Spleen (tissue), 11 donors: ENCODE measurements at regions not wholly inside any gene's neighbourhood (a gene's known extent, or its start where the extent isn't known, plus 50 kb on each side); places are given as distances from the start of the nearest gene placed in this dataset.

Experiments
- DNase-seq: peaks from one replicate; pipeline ENCODE4 v3.0.0-alpha.2; 2020
- H3K27ac ChIP-seq, 8 donors: fragments of 200-600 bp; sonication (generic) in 7 of 8; 1 replicate in 4 of 8; 2 replicates in 4 of 8; pipeline versions ENCODE4 v1.5.0 to v1.8.0; 2016 to 2021; ENCODE audit warnings: inconsistent platforms in 4 of 8, mild to moderate bottlenecking in 4 of 8, moderate library complexity in 1 of 8
- H3K27me3 ChIP-seq, 7 donors: fragments of 200-600 bp; sonication (generic) in 6 of 7; replicated peaks in 1 of 7; 1 replicate in 4 of 7; 2 replicates in 3 of 7; pipeline versions ENCODE4 v1.5.0 to v1.8.0; 2016 to 2021; ENCODE audit warnings: inconsistent platforms in 3 of 7, mild to moderate bottlenecking in 1 of 7
- H3K36me3 ChIP-seq, 6 donors: fragments of 200-600 bp; sonication (generic) in 5 of 6; 1 replicate in 4 of 6; 2 replicates in 2 of 6; pipeline versions ENCODE4 v1.5.0 to v1.8.0; 2016 to 2021; ENCODE audit warnings: inconsistent platforms in 2 of 6
- H3K4me1 ChIP-seq, 6 donors: fragments of 200-600 bp; sonication (generic) in 5 of 6; 1 replicate in 3 of 6; 2 replicates in 3 of 6; pipeline versions ENCODE4 v1.5.0 to v1.8.0; 2016 to 2021; ENCODE audit warnings: inconsistent platforms in 3 of 6
- H3K4me3 ChIP-seq, 8 donors: fragments of 200-600 bp; sonication (generic) in 7 of 8; 1 replicate in 4 of 8; 2 replicates in 4 of 8; pipeline versions ENCODE4 v1.5.0 to v1.8.0; 2016 to 2021; ENCODE audit warnings: inconsistent platforms in 4 of 8, mild to moderate bottlenecking in 4 of 8, moderate library complexity in 2 of 8
- H3K9me3 ChIP-seq, 8 donors: fragments of 200-600 bp; sonication (generic) in 7 of 8; 1 replicate in 4 of 8; 2 replicates in 4 of 8; pipeline versions ENCODE4 v1.5.0 to v1.8.0; 2016 to 2021; ENCODE audit warnings: inconsistent platforms in 4 of 8
- CTCF ChIP-seq, 11 experiments: fragments of 200-600 bp in 7 of 11; fragments of 450-650 bp in 4 of 11; sonication (generic) in 4 of 11; IDR thresholded peaks in 8 of 11; conservative IDR thresholded peaks in 3 of 11; 1 replicate in 7 of 11; 2 replicates in 4 of 11; pipeline versions ENCODE4 v1.4.0 to v1.8.0; 2016 to 2021; ENCODE audit warnings: antibody characterized with exemption in 11 of 11, inconsistent platforms in 4 of 11, mild to moderate bottlenecking in 1 of 11
- POLR2A ChIP-seq, 3 donors: fragments of 450-650 bp; IDR thresholded peaks; one replicate each; pipeline ENCODE4 v1.5.1; 2017; ENCODE audit warnings: antibody characterized with exemption in 3 of 3, mild to moderate bottlenecking in 1 of 3
- POLR2AphosphoS5 ChIP-seq, 3 donors: sonication (generic); formaldehyde crosslinking; IDR thresholded peaks; one replicate each; pipeline ENCODE4 v1.5.1; 2017; ENCODE audit warnings: antibody characterized with exemption in 3 of 3
- WGBS, 5 donors: extraction: QIAGEN DNeasy Blood & Tissue Kit in 3 of 5; methylation state at CpG; one replicate each; pipeline versions ENCODE4 v1.1.5 to v1.1.7; 2013 to 2018; 5-methylcytosine and 5-hydroxymethylcytosine counted together
- intact Hi-C: fragments of 100-400 bp; cut with DNase I; formaldehyde crosslinking; loops from one replicate; pipeline ENCODE4 v1.15.0; 2023; ENCODE audit warnings: low total_unique reads
- donor health status: healthy with polysubstance abuse.
- donor health status: DM: no; HTN: no; CAD: no; lungs with moderate emphysema.
- donor health status: DM: no; HTN: no; CAD: no.
- donor health status: Bipolar disorder and iron deficiency.
- donor health status: healthy.
- donor health status: DM: no; HTN: no; CAD: no.
- donor health status: DM: yes; HTN: yes; CAD: no.

- WGBS, 5 donors = 85 to 98% (median 91%) methylated on average over 2 of the region's 2 CpGs
- no peak for DNase-seq
- TF ChIP-seq POLR2A (IDR thresholded peaks at IDR 0.05) (no peak), CTCF (IDR thresholded peaks at IDR 0.05 in 8 of 11, conservative IDR thresholded peaks at IDR 0.05 in 3 of 11) (no peak), POLR2AphosphoS5 (IDR thresholded peaks at IDR 0.05) (no peak)
- intact Hi-C loops = no loop called here
- Histone ChIP-seq H3K9me3 (no peaks in the 10 kb centered on the region), H3K36me3 (no peaks in the 10 kb centered on the region), H3K27me3 (peaks cover 0 to 29% (median 0%) of the 10 kb centered on the region in 7 donors), H3K4me1 (no peaks in the 10 kb centered on the region), H3K4me3 (no peak overlapping the region), H3K27ac (no peak overlapping the region)
These were observed 244.8 kb downstream of the BAMBI start for GRCh38 chr10:28922127-28922526.

- no peaks in the 10 kb centered on the region for H3K9me3 ChIP-seq
- H3K36me3 ChIP-seq = no peaks in the 10 kb centered on the region
- intact Hi-C loops = no loop called here
- no peaks in the 10 kb centered on the region for H3K4me1 ChIP-seq
- no peak for TF ChIP-seq CTCF (IDR thresholded peaks at IDR 0.05 in 8 of 11, conservative IDR thresholded peaks at IDR 0.05 in 3 of 11)
- no peak for TF ChIP-seq POLR2AphosphoS5 (IDR thresholded peaks at IDR 0.05)
- no peak for TF ChIP-seq POLR2A (IDR thresholded peaks at IDR 0.05)
- H3K4me3 ChIP-seq = no peak overlapping the region
- H3K27me3 ChIP-seq = peaks cover 0 to 29% (median 0%) of the 10 kb centered on the region in 7 donors
- no peak overlapping the region for H3K27ac ChIP-seq
- 81 to 100% (median 88%) methylated on average over 2 of the region's 2 CpGs for WGBS, 5 donors
- no peak for DNase-seq
These were observed 245.5 kb downstream of the BAMBI start for GRCh38 chr10:28922861-28923260.

GRCh38 chr10:28924717-28925116 is 247.4 kb downstream of the BAMBI start:
- Histone ChIP-seq H3K4me1 (no peaks in the 10 kb centered on the region), H3K27ac (no peak overlapping the region), H3K9me3 (no peaks in the 10 kb centered on the region), H3K4me3 (no peak overlapping the region), H3K27me3 (peaks cover 0 to 29% (median 0%) of the 10 kb centered on the region in 7 donors), H3K36me3 (no peaks in the 10 kb centered on the region)
- DNase-seq = no peak
- no peak for TF ChIP-seq CTCF (IDR thresholded peaks at IDR 0.05 in 8 of 11, conservative IDR thresholded peaks at IDR 0.05 in 3 of 11)
- intact Hi-C loops = no loop called here
- WGBS, 5 donors = 55 to 73% (median 61%) methylated on average over 7 to 10 of the region's 10 CpGs

- Histone ChIP-seq H3K9me3 (no peaks in the 10 kb centered on the region), H3K36me3 (no peaks in the 10 kb centered on the region), H3K27me3 (peaks cover 0 to 29% (median 0%) of the 10 kb centered on the region in 7 donors), H3K4me1 (no peaks in the 10 kb centered on the region), H3K27ac (no peak overlapping the region), H3K4me3 (no peak overlapping the region)
- TF ChIP-seq POLR2A (IDR thresholded peaks at IDR 0.05) = no peak
- no peak for TF ChIP-seq CTCF (IDR thresholded peaks at IDR 0.05 in 8 of 11, conservative IDR thresholded peaks at IDR 0.05 in 3 of 11)
- TF ChIP-seq POLR2AphosphoS5 (IDR thresholded peaks at IDR 0.05) = no peak
- intact Hi-C loops = no loop called here
- DNase-seq = no peak
- 40 to 62% (median 56%) methylated on average over 32 of the region's 32 CpGs for WGBS, 5 donors
These were observed 247.9 kb downstream of the BAMBI start for GRCh38 chr10:28925121-28925663.
